ENCODE measurements at regions not wholly inside any gene's neighbourhood (a gene's known extent, or its start where the extent isn't known, plus 50 kb on each side); places are given as distances from the start of the nearest gene placed in this dataset.

- no peak for DNase-seq (ENCODE audit: low read depth in 1 of 2, low spot score in 1 of 2)
- Histone ChIP-seq H3K4me1 (ENCODE audit: low read depth) (no peaks in the 10 kb centered on the region), H3K36me3 (no peaks in the 10 kb centered on the region), H3K9me3 (ENCODE audit: low read depth) (no peaks in the 10 kb centered on the region), H3K4me3 (no peak overlapping the region), H3K27me3 (no peaks in the 10 kb centered on the region), H3K27ac (no peak overlapping the region)
- TF ChIP-seq, protein P1, sequence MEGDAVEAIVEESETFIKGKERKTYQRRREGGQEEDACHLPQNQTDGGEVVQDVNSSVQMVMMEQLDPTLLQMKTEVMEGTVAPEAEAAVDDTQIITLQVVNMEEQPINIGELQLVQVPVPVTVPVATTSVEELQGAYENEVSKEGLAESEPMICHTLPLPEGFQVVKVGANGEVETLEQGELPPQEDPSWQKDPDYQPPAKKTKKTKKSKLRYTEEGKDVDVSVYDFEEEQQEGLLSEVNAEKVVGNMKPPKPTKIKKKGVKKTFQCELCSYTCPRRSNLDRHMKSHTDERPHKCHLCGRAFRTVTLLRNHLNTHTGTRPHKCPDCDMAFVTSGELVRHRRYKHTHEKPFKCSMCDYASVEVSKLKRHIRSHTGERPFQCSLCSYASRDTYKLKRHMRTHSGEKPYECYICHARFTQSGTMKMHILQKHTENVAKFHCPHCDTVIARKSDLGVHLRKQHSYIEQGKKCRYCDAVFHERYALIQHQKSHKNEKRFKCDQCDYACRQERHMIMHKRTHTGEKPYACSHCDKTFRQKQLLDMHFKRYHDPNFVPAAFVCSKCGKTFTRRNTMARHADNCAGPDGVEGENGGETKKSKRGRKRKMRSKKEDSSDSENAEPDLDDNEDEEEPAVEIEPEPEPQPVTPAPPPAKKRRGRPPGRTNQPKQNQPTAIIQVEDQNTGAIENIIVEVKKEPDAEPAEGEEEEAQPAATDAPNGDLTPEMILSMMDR (IDR thresholded peaks at IDR 0.05; ENCODE audit: low read depth, low read length), result no peak
These were observed 1430.0 kb downstream of the BRD1 start for GRCh38 chr22:48397531-48398180.

DNA sequence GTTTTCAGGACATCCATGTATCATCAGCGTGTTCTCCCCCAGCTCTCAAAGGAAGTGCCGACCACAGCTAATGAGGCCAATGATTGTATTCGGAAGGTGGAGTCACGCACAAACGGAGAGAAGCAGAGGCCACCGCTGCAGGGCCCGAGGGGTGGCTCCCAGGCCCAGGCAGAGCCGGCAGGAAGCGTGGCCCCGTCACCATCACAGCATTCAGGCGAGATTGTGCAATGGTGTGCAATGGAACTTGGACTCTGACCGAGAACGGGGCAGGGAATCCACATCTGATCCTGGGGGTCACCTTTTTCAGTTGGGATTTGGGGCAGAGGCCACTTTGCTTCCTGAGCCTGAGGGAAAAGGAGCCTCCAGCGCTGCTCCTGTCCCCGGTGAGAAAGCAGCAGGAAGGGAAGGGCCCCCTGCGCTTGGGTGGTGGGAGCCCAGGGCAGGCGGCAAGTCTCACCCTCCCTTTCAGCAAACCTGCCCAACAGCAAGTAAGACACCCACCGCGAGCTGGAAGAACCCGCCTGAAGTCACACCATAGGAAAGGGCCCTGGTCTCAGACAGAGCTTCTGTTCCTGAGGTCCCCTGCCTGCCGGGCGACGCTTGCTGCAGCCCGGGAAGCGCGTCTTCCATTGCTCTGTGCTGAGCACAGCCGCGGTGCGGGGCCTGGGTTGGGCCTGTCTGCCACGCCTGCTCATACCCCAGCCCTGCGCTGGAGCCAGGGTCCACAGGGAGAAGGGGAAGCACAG lies 1430.7 kb downstream of the BRD1 start:
- TF ChIP-seq, protein P1 (IDR thresholded peaks at IDR 0.05; ENCODE audit: low read depth, low read length), result no peak
- Histone ChIP-seq H3K36me3 (no peaks in the 10 kb centered on the region), H3K4me1 (ENCODE audit: low read depth) (no peaks in the 10 kb centered on the region), H3K27ac (no peak overlapping the region), H3K4me3 (no peak overlapping the region), H3K27me3 (no peaks in the 10 kb centered on the region), H3K9me3 (ENCODE audit: low read depth) (no peaks in the 10 kb centered on the region)
- DNase-seq (ENCODE audit: low read depth in 1 of 2, low spot score in 1 of 2), result no peak

- TF ChIP-seq, protein P1 (IDR thresholded peaks at IDR 0.05; ENCODE audit: low read depth, low read length), result no peak
- H3K4me1 ChIP-seq (ENCODE audit: low read depth), result no peaks in the 10 kb centered on the region
- no peak for DNase-seq (ENCODE audit: low read depth in 1 of 2, low spot score in 1 of 2)
- H3K9me3 ChIP-seq (ENCODE audit: low read depth), result no peaks in the 10 kb centered on the region
- H3K27ac ChIP-seq, result no peak overlapping the region
- no peaks in the 10 kb centered on the region for H3K27me3 ChIP-seq
- no peaks in the 10 kb centered on the region for H3K36me3 ChIP-seq
- no peak overlapping the region for H3K4me3 ChIP-seq
These were observed 1431.4 kb downstream of the BRD1 start for GRCh38 chr22:48396091-48396784.

- Histone ChIP-seq H3K4me1 (ENCODE audit: low read depth) (no peaks in the 10 kb centered on the region), H3K4me3 (no peak overlapping the region), H3K27ac (no peak overlapping the region), H3K27me3 (no peaks in the 10 kb centered on the region), H3K9me3 (ENCODE audit: low read depth) (no peaks in the 10 kb centered on the region), H3K36me3 (no peaks in the 10 kb centered on the region)
- TF ChIP-seq, protein P1 (IDR thresholded peaks at IDR 0.05; ENCODE audit: low read depth, low read length), result no peak
- DNase-seq (ENCODE audit: low read depth in 1 of 2, low spot score in 1 of 2), result no peak
These were observed 1432.5 kb downstream of the BRD1 start for GRCh38 chr22:48395201-48395600.

GRCh38 chr22:48394787-48395186 lies 1432.9 kb downstream of the BRD1 start:
- DNase-seq (ENCODE audit: low read depth in 1 of 2, low spot score in 1 of 2), result no peak
- TF ChIP-seq, protein P1 (IDR thresholded peaks at IDR 0.05; ENCODE audit: low read depth, low read length), result no peak
- Histone ChIP-seq H3K4me1 (ENCODE audit: low read depth) (no peaks in the 10 kb centered on the region), H3K9me3 (ENCODE audit: low read depth) (no peaks in the 10 kb centered on the region), H3K27me3 (no peaks in the 10 kb centered on the region), H3K36me3 (no peaks in the 10 kb centered on the region), H3K27ac (no peak overlapping the region), H3K4me3 (no peak overlapping the region)
